ENCODE measurements at regions not wholly inside any gene's neighbourhood (a gene's known extent, or its start where the extent isn't known, plus 50 kb on each side); places are given as distances from the start of the nearest gene placed in this dataset.

DNA sequence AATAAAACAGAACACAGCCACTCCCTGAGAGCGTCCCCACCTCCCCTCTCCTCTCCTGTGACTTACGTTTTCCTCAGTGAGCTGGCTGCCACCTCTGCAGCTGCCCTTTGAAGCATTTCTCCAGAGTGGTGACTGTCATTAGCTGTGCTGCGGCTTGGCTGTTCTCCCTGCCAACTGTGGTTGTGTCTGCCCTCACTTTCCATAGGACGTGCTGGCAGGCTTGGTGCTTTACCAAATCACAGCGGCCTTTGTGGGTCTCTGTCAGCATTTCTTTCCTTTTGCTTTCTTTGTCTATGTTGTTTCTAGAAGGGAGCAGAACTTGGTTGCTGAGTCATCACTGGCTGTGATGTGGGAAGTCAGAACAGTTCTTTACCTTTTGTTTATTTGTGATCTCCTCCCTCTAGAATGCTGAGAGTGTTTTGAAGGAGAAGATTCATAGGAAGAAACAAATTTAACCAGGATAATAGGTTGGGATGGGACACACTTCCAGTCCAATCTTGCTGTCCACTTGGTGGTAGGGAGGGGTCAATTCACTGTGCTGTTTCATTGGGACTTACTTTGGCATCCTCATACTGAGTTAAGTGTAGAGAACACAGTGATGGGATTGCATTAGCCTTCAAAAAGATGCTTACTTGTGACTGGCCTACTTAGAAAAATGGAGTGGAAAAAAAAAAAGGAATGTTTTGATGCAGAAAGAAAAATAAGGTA lies 88.2 kb downstream of the TMX1 start:
- H3K79me2 ChIP-seq (ENCODE audit: control insufficient read depth, insufficient read depth, low read length): no peaks in the 10 kb centered on the region
- DNase-seq (ENCODE audit: low read depth in 2 of 2): peak; percentile 58 to 83
- H3K27me3 ChIP-seq (ENCODE audit: control insufficient read depth, insufficient read depth, low read length): no peaks in the 10 kb centered on the region
- peak overlapping the region; percentile 51 for H3K4me2 ChIP-seq (ENCODE audit: extremely low read depth, insufficient read depth, low read length)
- no peaks in the 10 kb centered on the region for H3K9me3 ChIP-seq (ENCODE audit: control insufficient read depth, insufficient read depth, low read depth, low read length)
- no peaks in the 10 kb centered on the region for H4K20me1 ChIP-seq (ENCODE audit: control insufficient read depth, extremely low read depth, insufficient read depth, low read length)
- H3K9ac ChIP-seq (ENCODE audit: insufficient read depth, low read length): no peak overlapping the region
- peak overlapping the region; percentile 27 for H2AFZ ChIP-seq (ENCODE audit: low read length)
- H3K27ac ChIP-seq (ENCODE audit: insufficient read depth, low read length): no peak overlapping the region
- no peaks in the 10 kb centered on the region for H3K36me3 ChIP-seq (ENCODE audit: control insufficient read depth, insufficient read depth, low read length)
- H3K4me3 ChIP-seq (replicated peaks in 1 of 4; ENCODE audit: control extremely low read depth in 1 of 4, insufficient read depth in 1 of 4, low read depth in 3 of 4, low read length in 4 of 4): peak overlapping the region in 1 of 4 experiments; percentile 3
- TF ChIP-seq EZH2 (IDR thresholded peaks at IDR 0.05; ENCODE audit: low read length, missing control alignments) (no peak), CTCF (conservative IDR thresholded peaks at IDR 0.05 in 1 of 2, IDR thresholded peaks at IDR 0.05 in 1 of 2; ENCODE audit: low read depth in 1 of 2, low read length in 2 of 2) (no peak)
- H3K4me1 ChIP-seq (ENCODE audit: control insufficient read depth, extremely low read depth, insufficient read depth, low read length): peaks cover 19% of the 10 kb centered on the region

DNA sequence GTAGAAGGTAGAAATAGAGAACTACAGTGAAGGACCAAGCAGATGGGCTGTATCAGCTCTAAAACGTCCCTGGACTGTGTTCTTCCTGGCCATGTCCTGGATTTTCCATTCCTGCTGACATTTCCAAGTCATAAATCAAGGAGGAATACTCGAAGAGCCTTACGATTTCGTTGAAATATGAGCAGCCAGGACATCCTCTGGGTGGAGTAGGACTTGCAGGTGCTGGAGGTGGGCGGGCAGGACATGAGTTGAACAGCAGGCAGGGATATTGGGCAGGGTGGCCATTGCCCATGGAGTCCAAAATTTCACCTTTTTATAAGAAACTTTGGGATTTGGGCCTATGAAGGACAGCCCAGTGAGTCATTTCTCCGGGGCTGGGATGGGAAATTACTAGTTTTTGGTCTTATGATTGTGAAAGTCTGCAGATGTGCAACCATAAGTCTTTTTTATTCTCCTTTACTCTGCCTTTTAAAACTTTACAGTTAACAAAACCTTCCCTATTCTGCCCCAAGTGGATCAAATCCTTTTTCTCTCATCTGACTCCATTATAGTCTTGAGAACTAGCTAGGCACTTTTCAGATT lies 88.8 kb downstream of the TMX1 start:
- H3K9me3 ChIP-seq (ENCODE audit: control insufficient read depth, insufficient read depth, low read depth, low read length): no peaks in the 10 kb centered on the region
- peak; percentile 45 to 68 for DNase-seq (ENCODE audit: low read depth in 2 of 2)
- H2AFZ ChIP-seq (ENCODE audit: low read length): no peak overlapping the region
- no peaks in the 10 kb centered on the region for H4K20me1 ChIP-seq (ENCODE audit: control insufficient read depth, extremely low read depth, insufficient read depth, low read length)
- H3K27ac ChIP-seq (ENCODE audit: insufficient read depth, low read length): no peak overlapping the region
- H3K9ac ChIP-seq (ENCODE audit: insufficient read depth, low read length): no peak overlapping the region
- H3K27me3 ChIP-seq (ENCODE audit: control insufficient read depth, insufficient read depth, low read length): no peaks in the 10 kb centered on the region
- no peak overlapping the region for H3K4me3 ChIP-seq (replicated peaks in 1 of 4; ENCODE audit: control extremely low read depth in 1 of 4, insufficient read depth in 1 of 4, low read depth in 3 of 4, low read length in 4 of 4)
- H3K79me2 ChIP-seq (ENCODE audit: control insufficient read depth, insufficient read depth, low read length): no peaks in the 10 kb centered on the region
- H3K36me3 ChIP-seq (ENCODE audit: control insufficient read depth, insufficient read depth, low read length): no peaks in the 10 kb centered on the region
- no peak for TF ChIP-seq CTCF (conservative IDR thresholded peaks at IDR 0.05 in 1 of 2, IDR thresholded peaks at IDR 0.05 in 1 of 2; ENCODE audit: low read depth in 1 of 2, low read length in 2 of 2)
- no peak for TF ChIP-seq EZH2 (IDR thresholded peaks at IDR 0.05; ENCODE audit: low read length, missing control alignments)
- peak overlapping the region; percentile 8 for H3K4me2 ChIP-seq (ENCODE audit: extremely low read depth, insufficient read depth, low read length)
- H3K4me1 ChIP-seq (ENCODE audit: control insufficient read depth, extremely low read depth, insufficient read depth, low read length): peaks cover 19% of the 10 kb centered on the region

- H3K27ac ChIP-seq (ENCODE audit: insufficient read depth, low read length): peak overlapping the region; percentile 5
- peak in 1 of 2 donors; percentile 53 for DNase-seq (ENCODE audit: low read depth in 2 of 2)
- no peak overlapping the region for H3K4me2 ChIP-seq (ENCODE audit: extremely low read depth, insufficient read depth, low read length)
- TF ChIP-seq CTCF (conservative IDR thresholded peaks at IDR 0.05 in 1 of 2, IDR thresholded peaks at IDR 0.05 in 1 of 2; ENCODE audit: low read depth in 1 of 2, low read length in 2 of 2) (no peak), EZH2 (IDR thresholded peaks at IDR 0.05; ENCODE audit: low read length, missing control alignments) (no peak)
- H3K36me3 ChIP-seq (ENCODE audit: control insufficient read depth, insufficient read depth, low read length): no peaks in the 10 kb centered on the region
- no peak overlapping the region for H3K9ac ChIP-seq (ENCODE audit: insufficient read depth, low read length)
- H3K27me3 ChIP-seq (ENCODE audit: control insufficient read depth, insufficient read depth, low read length): no peaks in the 10 kb centered on the region
- H3K79me2 ChIP-seq (ENCODE audit: control insufficient read depth, insufficient read depth, low read length): no peaks in the 10 kb centered on the region
- no peak overlapping the region for H2AFZ ChIP-seq (ENCODE audit: low read length)
- H3K9me3 ChIP-seq (ENCODE audit: control insufficient read depth, insufficient read depth, low read depth, low read length): no peaks in the 10 kb centered on the region
- no peak overlapping the region for H3K4me3 ChIP-seq (replicated peaks in 1 of 4; ENCODE audit: control extremely low read depth in 1 of 4, insufficient read depth in 1 of 4, low read depth in 3 of 4, low read length in 4 of 4)
- H3K4me1 ChIP-seq (ENCODE audit: control insufficient read depth, extremely low read depth, insufficient read depth, low read length): peaks cover 21% of the 10 kb centered on the region
- H4K20me1 ChIP-seq (ENCODE audit: control insufficient read depth, extremely low read depth, insufficient read depth, low read length): no peaks in the 10 kb centered on the region
These were observed 91.7 kb downstream of the TMX1 start for GRCh38 chr14:51331486-51332367.

All from fibroblast of lung (primary cell).